GM18499 (cell line): ENCODE measurements at regions not wholly inside any gene's neighbourhood (a gene's known extent, or its start where the extent isn't known, plus 50 kb on each side); places are given as distances from the start of the nearest gene placed in this dataset.
"Not testable (repeated sequence)": the region's sequence is repeated elsewhere in the genome, so short reads cannot be mapped to it uniquely, and the experiment has no call there.

ENCODE experiments used
- ATAC-seq: cut with Tn5 transposase; IDR thresholded peaks from one replicate; pipeline ENCODE4 v1.9.1; 2021; ENCODE audit warnings: moderate number of reproducible peaks; ENCODE audit not compliant: insufficient read depth, unreplicated experiment

GRCh38 chr12:60594035-60594711 is 998.3 kb downstream of the SLC16A7 start:
- no peak for ATAC-seq

GRCh38 chr12:60602601-60603000 is 1006.8 kb downstream of the SLC16A7 start:
- ATAC-seq, result no peak

- not testable (repeated sequence) for ATAC-seq
Observed at GRCh38 chr12:60603475-60603874, 1007.6 kb downstream of the SLC16A7 start.

GRCh38 chr12:60616400-60616799 is 1020.6 kb downstream of the SLC16A7 start:
- no peak for ATAC-seq

- ATAC-seq, result no peak
Observed at GRCh38 chr12:60630796-60631195, 1035.0 kb downstream of the SLC16A7 start.

GRCh38 chr12:60644076-60644475 is 1048.2 kb downstream of the SLC16A7 start:
- no peak for ATAC-seq

GRCh38 chr12:60666895-60667294 is 1071.1 kb downstream of the SLC16A7 start:
- ATAC-seq, result no peak

- ATAC-seq, result no peak
Observed at GRCh38 chr12:60672949-60673348, 1077.1 kb downstream of the SLC16A7 start.

GRCh38 chr12:60684988-60685655 is 1089.3 kb downstream of the SLC16A7 start:
- no peak for ATAC-seq

GRCh38 chr12:60689137-60689536 is 1093.3 kb downstream of the SLC16A7 start:
- no peak for ATAC-seq

- ATAC-seq, result no peak
Observed at GRCh38 chr12:60693019-60693626, 1097.3 kb downstream of the SLC16A7 start.

GRCh38 chr12:60704171-60704914 is 1108.5 kb downstream of the SLC16A7 start:
- ATAC-seq, result no peak

- no peak for ATAC-seq
Observed at GRCh38 chr12:60710246-60710645, 1114.4 kb downstream of the SLC16A7 start.

GRCh38 chr12:60714141-60714900 is 1118.5 kb downstream of the SLC16A7 start:
- no peak for ATAC-seq

GRCh38 chr12:60724475-60724874 is 1128.6 kb downstream of the SLC16A7 start:
- ATAC-seq, result no peak

GRCh38 chr12:60724984-60725383 is 1129.2 kb downstream of the SLC16A7 start:
- ATAC-seq, result no peak

GRCh38 chr12:60752589-60752988 is 1156.8 kb downstream of the SLC16A7 start:
- no peak for ATAC-seq

GRCh38 chr12:60758224-60758623 is 1162.4 kb downstream of the SLC16A7 start:
- ATAC-seq, result no peak

GRCh38 chr12:60760965-60761364 is 1165.1 kb downstream of the SLC16A7 start:
- ATAC-seq, result no peak

GRCh38 chr12:60801166-60801565 is 1205.3 kb downstream of the SLC16A7 start:
- ATAC-seq, result not testable (repeated sequence)
